Loucy (cell line): ENCODE measurements at regions not wholly inside any gene's neighbourhood (a gene's known extent, or its start where the extent isn't known, plus 50 kb on each side); places are given as distances from the start of the nearest gene placed in this dataset.

ENCODE experiments used
- H2AFZ ChIP-seq: fragments of 200-600 bp; sonication (generic); 2 replicates; pipeline ENCODE4 v1.6.0; 2016; ENCODE audit warnings: antibody characterized with exemption, mild to moderate bottlenecking, low read length, moderate library complexity
- H3F3A ChIP-seq: fragments of 200-600 bp; 2 replicates; pipeline ENCODE4 v1.6.0; 2016; ENCODE audit warnings: antibody characterized with exemption, low read depth, mild to moderate bottlenecking
- H3K27me3 ChIP-seq: fragments of 200-600 bp; sonication (generic); 2 replicates; pipeline ENCODE4 v1.6.1; 2014; ENCODE audit warnings: low read length, mild to moderate bottlenecking; ENCODE audit not compliant: insufficient read depth, poor library complexity, severe bottlenecking
- H3K36me3 ChIP-seq: fragments of 200-600 bp; sonication (generic); 2 replicates; pipeline ENCODE4 v1.6.1; 2016; ENCODE audit warnings: low read length; ENCODE audit not compliant: insufficient read depth
- H3K4me1 ChIP-seq: fragments of 200-600 bp; sonication (generic); 2 replicates; pipeline ENCODE4 v1.5.1; 2014; ENCODE audit warnings: low read length, mild to moderate bottlenecking; ENCODE audit not compliant: insufficient read depth, poor library complexity, severe bottlenecking
- H3K4me2 ChIP-seq: fragments of 200-600 bp; sonication (generic); 2 replicates; pipeline ENCODE4 v1.6.0; 2014; ENCODE audit warnings: antibody characterized with exemption, low read length, low read depth, mild to moderate bottlenecking; ENCODE audit not compliant: poor library complexity, severe bottlenecking
- H3K4me3 ChIP-seq: fragments of 200-600 bp; sonication (generic); 2 replicates; pipeline ENCODE4 v1.5.1; 2014; ENCODE audit warnings: low read length, mild to moderate bottlenecking, mixed read lengths; ENCODE audit not compliant: poor library complexity, severe bottlenecking
- H3K79me2 ChIP-seq: fragments of 200-600 bp; sonication (generic); 2 replicates; pipeline ENCODE4 v1.6.1; 2014; ENCODE audit warnings: low read length; ENCODE audit not compliant: insufficient read depth
- H3K9ac ChIP-seq: fragments of 200-600 bp; sonication (generic); 2 replicates; pipeline ENCODE4 v1.6.0; 2014; ENCODE audit warnings: mild to moderate bottlenecking, low read depth, low read length, moderate library complexity; ENCODE audit not compliant: poor library complexity, severe bottlenecking
- H3K9me2 ChIP-seq: fragments of 200-600 bp; sonication (generic); replicated peaks from 2 replicates; pipeline ENCODE4 v1.6.1; 2016; ENCODE audit warnings: low read depth, low read length, mixed read lengths
- H3K9me3 ChIP-seq: fragments of 200-600 bp; sonication (generic); 2 replicates; pipeline ENCODE4 v1.6.1; 2014; ENCODE audit warnings: mild to moderate bottlenecking, antibody characterized with exemption, low read length, low read depth; ENCODE audit not compliant: insufficient read depth
- H4K20me1 ChIP-seq: fragments of 200-600 bp; sonication (generic); 2 replicates; pipeline ENCODE4 v1.6.0; 2014; ENCODE audit warnings: antibody characterized with exemption, low read length, mild to moderate bottlenecking; ENCODE audit not compliant: insufficient read depth, poor library complexity, severe bottlenecking
- CTCF ChIP-seq: fragments of 200-600 bp; sonication (generic); conservative IDR thresholded peaks from 2 replicates; pipeline ENCODE4 v1.5.1; 2014; ENCODE audit warnings: mild to moderate bottlenecking, antibody characterized with exemption, low read length
- EZH2phosphoT487 ChIP-seq: fragments of 200-600 bp; IDR thresholded peaks from 2 replicates; pipeline ENCODE4 v1.6.1; 2018; ENCODE audit warnings: antibody characterized with exemption, mild to moderate bottlenecking, moderate library complexity, borderline replicate concordance

- no peak for TF ChIP-seq CTCF
- TF ChIP-seq EZH2phosphoT487: no peak
- H3F3A ChIP-seq: no peaks in the 10 kb centered on the region
- H4K20me1 ChIP-seq: no peaks in the 10 kb centered on the region
- H3K79me2 ChIP-seq: no peaks in the 10 kb centered on the region
- no peak overlapping the region for H3K4me3 ChIP-seq
- H3K9me2 ChIP-seq: no peaks in the 10 kb centered on the region
- no peak overlapping the region for H3K4me2 ChIP-seq
- no peaks in the 10 kb centered on the region for H3K9me3 ChIP-seq
- no peak overlapping the region for H3K9ac ChIP-seq
- no peaks in the 10 kb centered on the region for H3K4me1 ChIP-seq
- no peaks in the 10 kb centered on the region for H3K27me3 ChIP-seq
- H3K36me3 ChIP-seq: no peaks in the 10 kb centered on the region
- no peak overlapping the region for H2AFZ ChIP-seq
These were observed 469.4 kb downstream of the KLF12 start for GRCh38 chr13:73664851-73665250.

- H3K9me3 ChIP-seq: no peaks in the 10 kb centered on the region
- TF ChIP-seq EZH2phosphoT487 (no peak), CTCF (no peak)
- H3K27me3 ChIP-seq: no peaks in the 10 kb centered on the region
- no peaks in the 10 kb centered on the region for H3K36me3 ChIP-seq
- H3K79me2 ChIP-seq: no peaks in the 10 kb centered on the region
- no peak overlapping the region for H3K4me2 ChIP-seq
- no peaks in the 10 kb centered on the region for H3K4me1 ChIP-seq
- no peaks in the 10 kb centered on the region for H3F3A ChIP-seq
- H2AFZ ChIP-seq: no peak overlapping the region
- H4K20me1 ChIP-seq: no peaks in the 10 kb centered on the region
- H3K9me2 ChIP-seq: no peaks in the 10 kb centered on the region
- H3K9ac ChIP-seq: no peak overlapping the region
- H3K4me3 ChIP-seq: no peak overlapping the region
These were observed 471.4 kb downstream of the KLF12 start for GRCh38 chr13:73662833-73663232.

DNA sequence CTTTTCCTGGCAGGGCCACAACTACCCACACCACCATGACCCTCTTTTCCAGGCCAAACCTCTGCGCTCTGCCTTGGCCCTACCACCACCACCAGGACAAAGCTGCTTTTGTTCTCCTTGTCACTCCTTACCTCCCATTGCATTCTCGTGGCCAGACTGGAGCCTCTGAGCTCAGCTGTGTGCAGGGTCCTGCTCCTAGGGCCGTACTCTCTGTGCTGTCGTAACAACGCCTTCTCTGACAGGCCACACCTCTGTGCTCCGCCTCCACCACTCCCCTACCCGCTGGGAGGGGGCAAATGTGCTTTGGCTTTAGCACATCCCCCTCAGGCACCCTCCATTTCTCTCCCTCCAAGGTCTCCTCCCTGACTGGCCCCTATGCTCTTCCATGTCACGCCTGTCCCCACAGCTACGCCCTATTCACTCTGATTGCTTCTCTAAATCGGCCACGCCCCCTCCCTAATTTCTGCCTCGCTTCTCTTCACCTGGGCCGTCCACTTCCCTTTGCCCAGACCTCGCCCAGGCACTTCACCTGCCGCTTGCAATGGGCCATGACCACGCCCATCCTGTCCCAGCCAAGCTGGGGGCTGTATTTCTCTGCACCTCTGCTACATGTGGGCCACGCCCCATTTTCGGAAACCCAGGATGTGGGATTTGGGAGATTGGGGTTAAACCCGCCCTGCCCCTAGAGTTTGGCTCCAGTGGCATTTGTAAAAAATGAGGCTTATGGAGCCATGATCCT, 472.3 kb downstream of the KLF12 start:
- Histone ChIP-seq H3F3A (no peaks in the 10 kb centered on the region), H3K79me2 (no peaks in the 10 kb centered on the region), H3K27me3 (no peaks in the 10 kb centered on the region), H3K9me2 (no peaks in the 10 kb centered on the region), H3K4me2 (no peak overlapping the region), H3K9me3 (no peaks in the 10 kb centered on the region), H3K4me3 (no peak overlapping the region), H2AFZ (no peak overlapping the region), H3K4me1 (no peaks in the 10 kb centered on the region), H3K36me3 (no peaks in the 10 kb centered on the region), H3K9ac (no peak overlapping the region), H4K20me1 (no peaks in the 10 kb centered on the region)
- no peak for TF ChIP-seq EZH2phosphoT487
- TF ChIP-seq CTCF: no peak
